DMS114 treated with DMSO at 0.1 percent for 48 hours (cell line): ENCODE measurements at regions not wholly inside any gene's neighbourhood (a gene's known extent, or its start where the extent isn't known, plus 50 kb on each side); places are given as distances from the start of the nearest gene placed in this dataset.

Experiments
- DNase-seq: peaks from one replicate; lab custom pipeline; 2025; ENCODE audit not compliant: unreplicated experiment; lab: John Stamatoyannopoulos, UW

GRCh38 chr4:135770505-135770904, 1568.9 kb upstream of the PABPC4L start:
- DNase-seq = no peak

GRCh38 chr4:135744928-135745327, 1543.3 kb upstream of the PABPC4L start:
- no peak for DNase-seq

- DNase-seq = no peak
Measured at GRCh38 chr4:135741583-135741982, 1540.0 kb upstream of the PABPC4L start.

- DNase-seq = no peak
Measured at GRCh38 chr4:135739354-135739753, 1537.8 kb upstream of the PABPC4L start.

- no peak for DNase-seq
Measured at GRCh38 chr4:135735512-135735911, 1533.9 kb upstream of the PABPC4L start.

- DNase-seq = no peak
Measured at GRCh38 chr4:135732448-135732847, 1530.9 kb upstream of the PABPC4L start.

GRCh38 chr4:135731682-135732081, 1530.1 kb upstream of the PABPC4L start:
- DNase-seq = no peak

GRCh38 chr4:135724421-135724820, 1522.8 kb upstream of the PABPC4L start:
- DNase-seq = no peak

GRCh38 chr4:135718019-135718418, 1516.4 kb upstream of the PABPC4L start:
- DNase-seq = no peak

- DNase-seq = no peak
Measured at GRCh38 chr4:135705343-135705742, 1503.8 kb upstream of the PABPC4L start.

- DNase-seq = no peak
Measured at GRCh38 chr4:135694066-135694465, 1492.5 kb upstream of the PABPC4L start.

GRCh38 chr4:135684001-135684400, 1482.4 kb upstream of the PABPC4L start:
- no peak for DNase-seq

- DNase-seq = no peak
Measured at GRCh38 chr4:135672202-135672601, 1470.6 kb upstream of the PABPC4L start.

GRCh38 chr4:135670548-135670947, 1469.0 kb upstream of the PABPC4L start:
- no peak for DNase-seq
